SK-N-MC (cell line): ENCODE measurements at regions not wholly inside any gene's neighbourhood (a gene's known extent, or its start where the extent isn't known, plus 50 kb on each side); places are given as distances from the start of the nearest gene placed in this dataset.

ENCODE experiments used
- DNase-seq: peaks from one replicate; pipeline ENCODE4 v3.0.0-alpha.2; 2011; ENCODE audit warnings: low read depth, low spot score
- H3K27ac ChIP-seq: fragments of 200-600 bp; sonication (generic); 2 replicates; pipeline ENCODE4 v1.5.1; 2016; ENCODE audit warnings: mixed run types
- H3K36me3 ChIP-seq: fragments of 200-600 bp; sonication (generic); 2 replicates; pipeline ENCODE4 v1.6.1; 2017; ENCODE audit warnings: antibody characterized with exemption, low read length, mixed read lengths; ENCODE audit not compliant: insufficient read depth
- H3K4me3 ChIP-seq: fragments of 200-600 bp; sonication (generic); 2 replicates; pipeline ENCODE4 v1.5.1; 2016
- H3K9ac ChIP-seq: fragments of 200-600 bp; sonication (generic); 2 replicates; pipeline ENCODE4 v1.8.0; 2017; ENCODE audit warnings: mixed run types, mixed read lengths; ENCODE audit not compliant: insufficient read length
- H3K9me3 ChIP-seq: fragments of 200-600 bp; sonication (generic); 2 replicates; pipeline ENCODE4 v1.6.1; 2017; ENCODE audit warnings: low read depth, mild to moderate bottlenecking, antibody characterized with exemption, low read length, moderate library complexity, mixed read lengths
- EZH2 ChIP-seq: fragments of 200-600 bp; sonication (generic); IDR thresholded peaks from one replicate; pipeline ENCODE4 v1.6.1; 2017; ENCODE audit warnings: antibody characterized with exemption
- FOXP2 ChIP-seq: optimal IDR thresholded peaks from 2 replicates; pipeline ENCODE3; 2011; ENCODE audit warnings: mild to moderate bottlenecking, moderate library complexity; ENCODE audit not compliant: insufficient read depth; ENCODE audit errors: extremely low read length, control extremely low read depth
- POLR2AphosphoS5 ChIP-seq: IDR thresholded peaks from 2 replicates; pipeline ENCODE4 v1.6.1; 2012; ENCODE audit warnings: mild to moderate bottlenecking, low read depth, low read length, borderline replicate concordance

GRCh38 chr4:105075045-105075444, 71.6 kb upstream of the TET2 start:
- no peaks in the 10 kb centered on the region for H3K36me3 ChIP-seq
- no peak overlapping the region for H3K4me3 ChIP-seq
- H3K9ac ChIP-seq: no peak overlapping the region
- H3K9me3 ChIP-seq: no peaks in the 10 kb centered on the region
- no peak for TF ChIP-seq FOXP2
- no peak for TF ChIP-seq EZH2
- TF ChIP-seq POLR2AphosphoS5: no peak
- H3K27ac ChIP-seq: no peak overlapping the region
- DNase-seq: no peak

DNA sequence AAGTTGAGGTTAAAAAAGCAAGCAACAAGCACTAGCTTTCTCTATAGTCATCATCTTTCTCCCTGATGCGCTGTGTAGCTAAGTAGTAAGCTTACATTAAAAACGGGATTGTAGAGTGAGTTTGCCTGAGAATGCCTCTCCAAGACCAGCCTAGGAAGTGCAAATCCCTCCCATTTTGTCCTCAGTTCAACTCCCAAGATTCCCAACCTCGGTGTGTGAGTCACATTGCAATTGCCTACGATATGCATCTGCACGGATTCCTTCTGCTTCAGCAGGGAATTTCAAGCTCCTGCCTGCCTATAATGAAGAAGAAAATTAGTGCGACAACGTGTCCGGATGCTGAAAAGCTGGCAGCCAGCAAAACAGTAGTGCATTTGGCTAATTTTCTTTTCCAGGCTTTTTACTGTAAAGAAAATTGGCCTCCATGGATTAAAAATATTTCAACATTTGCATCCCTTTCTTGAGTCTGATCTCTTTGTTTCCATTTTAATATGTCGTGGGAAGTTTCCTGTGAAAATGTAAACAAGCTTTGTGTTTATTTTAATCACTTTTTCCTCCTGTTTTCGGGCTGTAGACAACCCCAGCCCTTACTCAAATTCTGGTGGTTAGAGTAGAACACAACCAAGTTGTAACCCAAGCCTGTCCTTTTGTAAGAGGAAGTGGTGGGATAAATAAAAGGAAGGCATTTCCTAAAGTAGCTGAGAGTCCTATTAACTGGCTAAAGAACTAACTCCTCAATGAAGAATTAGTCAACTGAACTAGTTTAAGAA, 58.4 kb upstream of the TET2 start:
- Histone ChIP-seq H3K9ac (peak overlapping the region; percentile 77), H3K36me3 (no peaks in the 10 kb centered on the region), H3K4me3 (peak overlapping the region; percentile 72), H3K27ac (peak overlapping the region; percentile 98), H3K9me3 (no peaks in the 10 kb centered on the region)
- TF ChIP-seq EZH2: no peak
- peak; percentile 53 for TF ChIP-seq POLR2AphosphoS5
- no peak for TF ChIP-seq FOXP2
- peak; percentile 80 for DNase-seq

DNA sequence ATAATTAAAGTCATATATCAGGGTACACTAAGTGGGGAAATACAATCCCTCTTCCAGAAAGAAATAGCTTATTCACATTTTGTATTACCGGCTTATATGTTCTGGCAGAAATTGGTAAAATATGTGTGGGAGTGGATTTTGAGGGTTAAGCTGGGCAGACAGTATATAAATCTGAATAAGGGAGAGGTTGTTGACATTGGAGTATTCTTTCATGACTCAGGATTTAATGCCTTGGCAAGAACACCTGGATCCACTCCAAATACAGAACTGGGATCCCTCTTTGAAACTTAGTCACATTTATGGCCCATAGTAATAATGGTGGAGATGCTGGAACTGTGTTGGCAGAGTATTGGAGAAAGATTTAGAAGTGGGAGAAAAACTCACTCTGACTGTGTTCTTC, 54.3 kb upstream of the TET2 start:
- TF ChIP-seq FOXP2 (no peak), POLR2AphosphoS5 (no peak), EZH2 (no peak)
- Histone ChIP-seq H3K9me3 (no peaks in the 10 kb centered on the region), H3K4me3 (no peak overlapping the region), H3K9ac (no peak overlapping the region), H3K27ac (no peak overlapping the region), H3K36me3 (no peaks in the 10 kb centered on the region)
- DNase-seq: no peak

- Histone ChIP-seq H3K9me3 (no peaks in the 10 kb centered on the region), H3K27ac (no peak overlapping the region), H3K36me3 (no peaks in the 10 kb centered on the region), H3K4me3 (no peak overlapping the region), H3K9ac (no peak overlapping the region)
- no peak for DNase-seq
- no peak for TF ChIP-seq POLR2AphosphoS5
- no peak for TF ChIP-seq EZH2
- TF ChIP-seq FOXP2: no peak
Measured at GRCh38 chr4:105092768-105093167, 53.9 kb upstream of the TET2 start.

GRCh38 chr4:105093975-105094374, 52.7 kb upstream of the TET2 start:
- Histone ChIP-seq H3K27ac (no peak overlapping the region), H3K9me3 (no peaks in the 10 kb centered on the region), H3K36me3 (no peaks in the 10 kb centered on the region), H3K9ac (no peak overlapping the region), H3K4me3 (no peak overlapping the region)
- TF ChIP-seq EZH2 (no peak), FOXP2 (no peak), POLR2AphosphoS5 (no peak)
- no peak for DNase-seq
